HEK293T (cell line): ENCODE measurements at regions not wholly inside any gene's neighbourhood (a gene's known extent, or its start where the extent isn't known, plus 50 kb on each side); places are given as distances from the start of the nearest gene placed in this dataset.

Source experiments
- ARNT ChIP-seq: fragments of 450-650 bp; IDR thresholded peaks from 2 replicates; pipeline ENCODE4 v1.6.1; 2017; ENCODE audit warnings: mild to moderate bottlenecking
- ELF4 ChIP-seq: fragments of 450-650 bp; IDR thresholded peaks from 2 replicates; pipeline ENCODE4 v1.6.1; 2017; ENCODE audit warnings: antibody characterized with exemption
- FOXA1 ChIP-seq: fragments of 450-650 bp; IDR thresholded peaks from 2 replicates; pipeline ENCODE4 v1.6.1; 2016; ENCODE audit warnings: mild to moderate bottlenecking
- FOXK2 ChIP-seq: fragments of 450-650 bp; IDR thresholded peaks from 2 replicates; pipeline ENCODE4 v1.6.1; 2016; ENCODE audit warnings: mild to moderate bottlenecking
- HDGF ChIP-seq: fragments of 450-650 bp; IDR thresholded peaks from 2 replicates; pipeline ENCODE4 v1.6.1; 2017; ENCODE audit warnings: antibody characterized with exemption, borderline replicate concordance
- SP1 ChIP-seq: fragments of 450-650 bp; IDR thresholded peaks from 2 replicates; pipeline ENCODE4 v1.6.1; 2017
- SUZ12 ChIP-seq: fragments of 450-650 bp; IDR thresholded peaks from 2 replicates; pipeline ENCODE4 v1.6.1; 2016; ENCODE audit warnings: mild to moderate bottlenecking

GRCh38 chr18:22674272-22674671 lies 256.6 kb upstream of the CTAGE1 start:
- TF ChIP-seq SP1 (no peak), FOXA1 (no peak), FOXK2 (no peak), ELF4 (no peak), SUZ12 (no peak), ARNT (no peak), HDGF (no peak)
